ENCODE measurements at regions not wholly inside any gene's neighbourhood (a gene's known extent, or its start where the extent isn't known, plus 50 kb on each side); places are given as distances from the start of the nearest gene placed in this dataset.

DNA sequence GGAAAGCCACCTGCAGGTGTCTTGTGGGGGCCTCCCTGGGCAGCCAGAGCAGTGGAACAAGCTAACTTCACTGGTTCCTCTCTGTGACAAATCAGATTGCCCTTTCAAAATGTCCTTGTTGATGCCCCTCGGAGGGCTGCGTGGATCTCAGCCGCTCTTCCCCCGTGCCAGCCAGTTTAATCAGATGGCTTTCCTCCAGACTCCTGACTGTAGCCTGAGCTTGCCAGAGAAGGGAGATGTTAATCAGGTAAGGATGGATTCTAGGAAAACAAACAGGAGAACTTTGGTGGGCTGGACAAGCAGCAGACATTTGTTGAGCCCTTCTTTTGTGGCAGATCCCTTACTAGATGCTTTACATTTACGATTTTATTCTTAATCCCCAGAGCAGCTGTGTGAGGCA lies 88.2 kb downstream of the DMRTA2 start:
- no peaks in the 10 kb centered on the region for H3K4me1 ChIP-seq (ENCODE audit: insufficient read depth)
- Mint-ChIP-seq H3K27ac (no peak overlapping the region), H3K27me3 (ENCODE audit: insufficient read depth, low read depth, poor library complexity) (peaks cover 23% of the 10 kb centered on the region), H3K36me3 (ENCODE audit: low read depth) (no peaks in the 10 kb centered on the region), H3K4me3 (no peak overlapping the region), H3K4me1 (peaks cover 17% of the 10 kb centered on the region; the same call in 2 of the 3 replicates), H3K9me3 (no peaks in the 10 kb centered on the region; the same call in 2 of the 3 replicates)
- no peaks in the 10 kb centered on the region for H3K9me2 ChIP-seq (ENCODE audit: insufficient read depth)
- H2AFZ ChIP-seq = no peak overlapping the region
- H3K4me3 ChIP-seq = no peak overlapping the region
- ATAC-seq (no peak), DNase-seq (ENCODE audit: low spot score) (no peak)
- H4K20me1 ChIP-seq (replicated peaks; ENCODE audit: insufficient read depth) = no peaks in the 10 kb centered on the region
- peaks cover 35% of the 10 kb centered on the region for H3K27me3 ChIP-seq (ENCODE audit: insufficient read depth)
- no peak overlapping the region for H3K27ac ChIP-seq (ENCODE audit: low read depth)
- H3K36me3 ChIP-seq (ENCODE audit: insufficient read depth) = no peaks in the 10 kb centered on the region
- no peak overlapping the region for H3K4me2 ChIP-seq
- no peaks in the 10 kb centered on the region for H3K79me2 ChIP-seq (replicated peaks; ENCODE audit: insufficient read depth)
- H3F3A ChIP-seq (replicated peaks; ENCODE audit: low read depth) = no peaks in the 10 kb centered on the region; the same call in 1 of the 2 replicates
- TF ChIP-seq, protein P1, sequence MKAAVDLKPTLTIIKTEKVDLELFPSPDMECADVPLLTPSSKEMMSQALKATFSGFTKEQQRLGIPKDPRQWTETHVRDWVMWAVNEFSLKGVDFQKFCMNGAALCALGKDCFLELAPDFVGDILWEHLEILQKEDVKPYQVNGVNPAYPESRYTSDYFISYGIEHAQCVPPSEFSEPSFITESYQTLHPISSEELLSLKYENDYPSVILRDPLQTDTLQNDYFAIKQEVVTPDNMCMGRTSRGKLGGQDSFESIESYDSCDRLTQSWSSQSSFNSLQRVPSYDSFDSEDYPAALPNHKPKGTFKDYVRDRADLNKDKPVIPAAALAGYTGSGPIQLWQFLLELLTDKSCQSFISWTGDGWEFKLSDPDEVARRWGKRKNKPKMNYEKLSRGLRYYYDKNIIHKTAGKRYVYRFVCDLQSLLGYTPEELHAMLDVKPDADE (IDR thresholded peaks at IDR 0.05) = no peak
- TF ChIP-seq NANOG (IDR thresholded peaks at IDR 0.05; ENCODE audit: borderline replicate concordance) (no peak), POLR2AphosphoS5 (IDR thresholded peaks at IDR 0.05; ENCODE audit: low read depth) (no peak), STAT1 (IDR thresholded peaks at IDR 0.05; ENCODE audit: unreplicated experiment) (no peak), JUNB (IDR thresholded peaks at IDR 0.05; ENCODE audit: unreplicated experiment) (no peak), EZH2phosphoT487 (IDR thresholded peaks at IDR 0.05; ENCODE audit: unreplicated experiment) (no peak), EZH2 (IDR thresholded peaks at IDR 0.05; ENCODE audit: low read depth, unreplicated experiment) (no peak), ZNF114 (CRISPR knock-in tag; IDR thresholded peaks at IDR 0.05) (no peak), CREB1 (CRISPR knock-in tag; IDR thresholded peaks at IDR 0.05; ENCODE audit: low read depth) (no peak), ZNF331 (CRISPR knock-in tag; IDR thresholded peaks at IDR 0.05; ENCODE audit: low read depth) (no peak)
- TF ChIP-seq, protein P2, sequence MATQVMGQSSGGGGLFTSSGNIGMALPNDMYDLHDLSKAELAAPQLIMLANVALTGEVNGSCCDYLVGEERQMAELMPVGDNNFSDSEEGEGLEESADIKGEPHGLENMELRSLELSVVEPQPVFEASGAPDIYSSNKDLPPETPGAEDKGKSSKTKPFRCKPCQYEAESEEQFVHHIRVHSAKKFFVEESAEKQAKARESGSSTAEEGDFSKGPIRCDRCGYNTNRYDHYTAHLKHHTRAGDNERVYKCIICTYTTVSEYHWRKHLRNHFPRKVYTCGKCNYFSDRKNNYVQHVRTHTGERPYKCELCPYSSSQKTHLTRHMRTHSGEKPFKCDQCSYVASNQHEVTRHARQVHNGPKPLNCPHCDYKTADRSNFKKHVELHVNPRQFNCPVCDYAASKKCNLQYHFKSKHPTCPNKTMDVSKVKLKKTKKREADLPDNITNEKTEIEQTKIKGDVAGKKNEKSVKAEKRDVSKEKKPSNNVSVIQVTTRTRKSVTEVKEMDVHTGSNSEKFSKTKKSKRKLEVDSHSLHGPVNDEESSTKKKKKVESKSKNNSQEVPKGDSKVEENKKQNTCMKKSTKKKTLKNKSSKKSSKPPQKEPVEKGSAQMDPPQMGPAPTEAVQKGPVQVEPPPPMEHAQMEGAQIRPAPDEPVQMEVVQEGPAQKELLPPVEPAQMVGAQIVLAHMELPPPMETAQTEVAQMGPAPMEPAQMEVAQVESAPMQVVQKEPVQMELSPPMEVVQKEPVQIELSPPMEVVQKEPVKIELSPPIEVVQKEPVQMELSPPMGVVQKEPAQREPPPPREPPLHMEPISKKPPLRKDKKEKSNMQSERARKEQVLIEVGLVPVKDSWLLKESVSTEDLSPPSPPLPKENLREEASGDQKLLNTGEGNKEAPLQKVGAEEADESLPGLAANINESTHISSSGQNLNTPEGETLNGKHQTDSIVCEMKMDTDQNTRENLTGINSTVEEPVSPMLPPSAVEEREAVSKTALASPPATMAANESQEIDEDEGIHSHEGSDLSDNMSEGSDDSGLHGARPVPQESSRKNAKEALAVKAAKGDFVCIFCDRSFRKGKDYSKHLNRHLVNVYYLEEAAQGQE (IDR thresholded peaks at IDR 0.05; ENCODE audit: unreplicated experiment) = no peak
- TF ChIP-seq, protein P3, sequence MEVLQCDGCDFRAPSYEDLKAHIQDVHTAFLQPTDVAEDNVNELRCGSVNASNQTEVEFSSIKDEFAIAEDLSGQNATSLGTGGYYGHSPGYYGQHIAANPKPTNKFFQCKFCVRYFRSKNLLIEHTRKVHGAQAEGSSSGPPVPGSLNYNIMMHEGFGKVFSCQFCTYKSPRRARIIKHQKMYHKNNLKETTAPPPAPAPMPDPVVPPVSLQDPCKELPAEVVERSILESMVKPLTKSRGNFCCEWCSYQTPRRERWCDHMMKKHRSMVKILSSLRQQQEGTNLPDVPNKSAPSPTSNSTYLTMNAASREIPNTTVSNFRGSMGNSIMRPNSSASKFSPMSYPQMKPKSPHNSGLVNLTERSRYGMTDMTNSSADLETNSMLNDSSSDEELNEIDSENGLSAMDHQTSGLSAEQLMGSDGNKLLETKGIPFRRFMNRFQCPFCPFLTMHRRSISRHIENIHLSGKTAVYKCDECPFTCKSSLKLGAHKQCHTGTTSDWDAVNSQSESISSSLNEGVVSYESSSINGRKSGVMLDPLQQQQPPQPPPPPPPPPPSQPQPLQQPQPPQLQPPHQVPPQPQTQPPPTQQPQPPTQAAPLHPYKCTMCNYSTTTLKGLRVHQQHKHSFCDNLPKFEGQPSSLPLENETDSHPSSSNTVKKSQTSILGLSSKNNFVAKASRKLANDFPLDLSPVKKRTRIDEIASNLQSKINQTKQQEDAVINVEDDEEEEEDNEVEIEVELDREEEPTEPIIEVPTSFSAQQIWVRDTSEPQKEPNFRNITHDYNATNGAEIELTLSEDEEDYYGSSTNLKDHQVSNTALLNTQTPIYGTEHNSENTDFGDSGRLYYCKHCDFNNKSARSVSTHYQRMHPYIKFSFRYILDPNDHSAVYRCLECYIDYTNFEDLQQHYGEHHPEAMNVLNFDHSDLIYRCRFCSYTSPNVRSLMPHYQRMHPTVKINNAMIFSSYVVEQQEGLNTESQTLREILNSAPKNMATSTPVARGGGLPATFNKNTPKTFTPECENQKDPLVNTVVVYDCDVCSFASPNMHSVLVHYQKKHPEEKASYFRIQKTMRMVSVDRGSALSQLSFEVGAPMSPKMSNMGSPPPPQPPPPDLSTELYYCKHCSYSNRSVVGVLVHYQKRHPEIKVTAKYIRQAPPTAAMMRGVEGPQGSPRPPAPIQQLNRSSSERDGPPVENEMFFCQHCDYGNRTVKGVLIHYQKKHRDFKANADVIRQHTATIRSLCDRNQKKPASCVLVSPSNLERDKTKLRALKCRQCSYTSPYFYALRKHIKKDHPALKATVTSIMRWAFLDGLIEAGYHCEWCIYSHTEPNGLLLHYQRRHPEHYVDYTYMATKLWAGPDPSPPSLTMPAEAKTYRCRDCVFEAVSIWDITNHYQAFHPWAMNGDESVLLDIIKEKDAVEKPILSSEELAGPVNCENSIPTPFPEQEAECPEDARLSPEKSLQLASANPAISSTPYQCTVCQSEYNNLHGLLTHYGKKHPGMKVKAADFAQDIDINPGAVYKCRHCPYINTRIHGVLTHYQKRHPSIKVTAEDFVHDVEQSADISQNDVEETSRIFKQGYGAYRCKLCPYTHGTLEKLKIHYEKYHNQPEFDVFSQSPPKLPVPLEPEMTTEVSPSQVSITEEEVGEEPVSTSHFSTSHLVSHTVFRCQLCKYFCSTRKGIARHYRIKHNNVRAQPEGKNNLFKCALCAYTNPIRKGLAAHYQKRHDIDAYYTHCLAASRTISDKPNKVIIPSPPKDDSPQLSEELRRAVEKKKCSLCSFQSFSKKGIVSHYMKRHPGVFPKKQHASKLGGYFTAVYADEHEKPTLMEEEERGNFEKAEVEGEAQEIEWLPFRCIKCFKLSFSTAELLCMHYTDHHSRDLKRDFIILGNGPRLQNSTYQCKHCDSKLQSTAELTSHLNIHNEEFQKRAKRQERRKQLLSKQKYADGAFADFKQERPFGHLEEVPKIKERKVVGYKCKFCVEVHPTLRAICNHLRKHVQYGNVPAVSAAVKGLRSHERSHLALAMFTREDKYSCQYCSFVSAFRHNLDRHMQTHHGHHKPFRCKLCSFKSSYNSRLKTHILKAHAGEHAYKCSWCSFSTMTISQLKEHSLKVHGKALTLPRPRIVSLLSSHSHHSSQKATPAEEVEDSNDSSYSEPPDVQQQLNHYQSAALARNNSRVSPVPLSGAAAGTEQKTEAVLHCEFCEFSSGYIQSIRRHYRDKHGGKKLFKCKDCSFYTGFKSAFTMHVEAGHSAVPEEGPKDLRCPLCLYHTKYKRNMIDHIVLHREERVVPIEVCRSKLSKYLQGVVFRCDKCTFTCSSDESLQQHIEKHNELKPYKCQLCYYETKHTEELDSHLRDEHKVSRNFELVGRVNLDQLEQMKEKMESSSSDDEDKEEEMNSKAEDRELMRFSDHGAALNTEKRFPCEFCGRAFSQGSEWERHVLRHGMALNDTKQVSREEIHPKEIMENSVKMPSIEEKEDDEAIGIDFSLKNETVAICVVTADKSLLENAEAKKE (CRISPR knock-in tag; IDR thresholded peaks at IDR 0.05) = no peak
- TF ChIP-seq, protein P4, sequence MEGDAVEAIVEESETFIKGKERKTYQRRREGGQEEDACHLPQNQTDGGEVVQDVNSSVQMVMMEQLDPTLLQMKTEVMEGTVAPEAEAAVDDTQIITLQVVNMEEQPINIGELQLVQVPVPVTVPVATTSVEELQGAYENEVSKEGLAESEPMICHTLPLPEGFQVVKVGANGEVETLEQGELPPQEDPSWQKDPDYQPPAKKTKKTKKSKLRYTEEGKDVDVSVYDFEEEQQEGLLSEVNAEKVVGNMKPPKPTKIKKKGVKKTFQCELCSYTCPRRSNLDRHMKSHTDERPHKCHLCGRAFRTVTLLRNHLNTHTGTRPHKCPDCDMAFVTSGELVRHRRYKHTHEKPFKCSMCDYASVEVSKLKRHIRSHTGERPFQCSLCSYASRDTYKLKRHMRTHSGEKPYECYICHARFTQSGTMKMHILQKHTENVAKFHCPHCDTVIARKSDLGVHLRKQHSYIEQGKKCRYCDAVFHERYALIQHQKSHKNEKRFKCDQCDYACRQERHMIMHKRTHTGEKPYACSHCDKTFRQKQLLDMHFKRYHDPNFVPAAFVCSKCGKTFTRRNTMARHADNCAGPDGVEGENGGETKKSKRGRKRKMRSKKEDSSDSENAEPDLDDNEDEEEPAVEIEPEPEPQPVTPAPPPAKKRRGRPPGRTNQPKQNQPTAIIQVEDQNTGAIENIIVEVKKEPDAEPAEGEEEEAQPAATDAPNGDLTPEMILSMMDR (conservative IDR thresholded peaks at IDR 0.05; ENCODE audit: low read depth in 2 of 2) = no peak

Measured in GM23338 (cell line).